ENCODE measurements at regions not wholly inside any gene's neighbourhood (a gene's known extent, or its start where the extent isn't known, plus 50 kb on each side); places are given as distances from the start of the nearest gene placed in this dataset.

GRCh38 chr4:181438641-181439040 lies 804.6 kb upstream of the TENM3 start:
- TF ChIP-seq POLR2AphosphoS5 (IDR thresholded peaks at IDR 0.05; ENCODE audit: low read depth, low read length): no peak
- no peak for TF ChIP-seq POLR2A (IDR thresholded peaks at IDR 0.05; ENCODE audit: low read depth, low read length)
